SU-DHL-6 (cell line): ENCODE measurements at regions not wholly inside any gene's neighbourhood (a gene's known extent, or its start where the extent isn't known, plus 50 kb on each side); places are given as distances from the start of the nearest gene placed in this dataset.

Source experiments
- CTCF ChIP-seq: fragments of 200-600 bp; sonication (generic); IDR thresholded peaks from one replicate; pipeline ENCODE4 v1.5.1; 2017; ENCODE audit warnings: antibody characterized with exemption, mild to moderate bottlenecking, low read length, moderate library complexity; ENCODE audit not compliant: insufficient read depth, poor library complexity, severe bottlenecking
- EZH2phosphoT487 ChIP-seq: fragments of 200-600 bp; sonication (generic), shearing (Covaris generic); conservative IDR thresholded peaks from 2 replicates; pipeline ENCODE4 v1.6.1; 2018; ENCODE audit warnings: mild to moderate bottlenecking, antibody characterized with exemption, low read length, moderate library complexity, mixed read lengths

GRCh38 chr6:133787859-133788505, 100.9 kb upstream of the TCF21 start:
- TF ChIP-seq CTCF (no peak), EZH2phosphoT487 (no peak)
